Upper lobe of right lung (tissue), 1 donor: ENCODE measurements at regions not wholly inside any gene's neighbourhood (a gene's known extent, or its start where the extent isn't known, plus 50 kb on each side); places are given as distances from the start of the nearest gene placed in this dataset.

Experiments
- ATAC-seq: fragments of 200-7000 bp; cut with Tn5 transposase; one replicate; pipeline ENCODE4 v1.9.1; 2020; ENCODE audit warnings: mild to moderate bottlenecking, moderate library complexity
- DNase-seq: peaks from one replicate; pipeline ENCODE4 v3.0.0-alpha.2; 2020
- H3K27ac ChIP-seq: fragments of 200-600 bp; one replicate; pipeline ENCODE4 v1.8.0; 2022
- H3K27me3 ChIP-seq: fragments of 200-600 bp; one replicate; pipeline ENCODE4 v1.8.0; 2022; ENCODE audit warnings: mild to moderate bottlenecking
- H3K36me3 ChIP-seq: fragments of 200-600 bp; one replicate; pipeline ENCODE4 v1.8.0; 2022
- H3K4me1 ChIP-seq: fragments of 200-600 bp; one replicate; pipeline ENCODE4 v1.8.0; 2022
- H3K4me3 ChIP-seq: fragments of 200-600 bp; one replicate; pipeline ENCODE4 v1.8.0; 2022; ENCODE audit warnings: mild to moderate bottlenecking
- H3K9me3 ChIP-seq: fragments of 200-600 bp; one replicate; pipeline ENCODE4 v1.8.0; 2022
- intact Hi-C: fragments of 100-400 bp; cut with DNase I; formaldehyde crosslinking; loops from one replicate; pipeline ENCODE4 v1.11.0; 2022
- TF ChIP-seq, protein P1 (sequence below): fragments of 200-600 bp; IDR thresholded peaks from one replicate; pipeline ENCODE4 v1.8.0; 2022; ENCODE audit warnings: antibody characterized with exemption
- donor health status: DM: no; HTN: yes; CAD: no; lungs with severe emphysema.

GRCh38 chr9:26677965-26678706 lies 214.5 kb downstream of the CAAP1 start:
- Histone ChIP-seq H3K4me3 (no peak overlapping the region), H3K27ac (no peak overlapping the region), H3K4me1 (no peaks in the 10 kb centered on the region), H3K36me3 (no peaks in the 10 kb centered on the region), H3K27me3 (no peaks in the 10 kb centered on the region), H3K9me3 (no peaks in the 10 kb centered on the region)
- DNase-seq (no peak), ATAC-seq (no peak)
- intact Hi-C loops, result no loop called here
- TF ChIP-seq, protein P1, sequence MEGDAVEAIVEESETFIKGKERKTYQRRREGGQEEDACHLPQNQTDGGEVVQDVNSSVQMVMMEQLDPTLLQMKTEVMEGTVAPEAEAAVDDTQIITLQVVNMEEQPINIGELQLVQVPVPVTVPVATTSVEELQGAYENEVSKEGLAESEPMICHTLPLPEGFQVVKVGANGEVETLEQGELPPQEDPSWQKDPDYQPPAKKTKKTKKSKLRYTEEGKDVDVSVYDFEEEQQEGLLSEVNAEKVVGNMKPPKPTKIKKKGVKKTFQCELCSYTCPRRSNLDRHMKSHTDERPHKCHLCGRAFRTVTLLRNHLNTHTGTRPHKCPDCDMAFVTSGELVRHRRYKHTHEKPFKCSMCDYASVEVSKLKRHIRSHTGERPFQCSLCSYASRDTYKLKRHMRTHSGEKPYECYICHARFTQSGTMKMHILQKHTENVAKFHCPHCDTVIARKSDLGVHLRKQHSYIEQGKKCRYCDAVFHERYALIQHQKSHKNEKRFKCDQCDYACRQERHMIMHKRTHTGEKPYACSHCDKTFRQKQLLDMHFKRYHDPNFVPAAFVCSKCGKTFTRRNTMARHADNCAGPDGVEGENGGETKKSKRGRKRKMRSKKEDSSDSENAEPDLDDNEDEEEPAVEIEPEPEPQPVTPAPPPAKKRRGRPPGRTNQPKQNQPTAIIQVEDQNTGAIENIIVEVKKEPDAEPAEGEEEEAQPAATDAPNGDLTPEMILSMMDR, result no peak

DNA sequence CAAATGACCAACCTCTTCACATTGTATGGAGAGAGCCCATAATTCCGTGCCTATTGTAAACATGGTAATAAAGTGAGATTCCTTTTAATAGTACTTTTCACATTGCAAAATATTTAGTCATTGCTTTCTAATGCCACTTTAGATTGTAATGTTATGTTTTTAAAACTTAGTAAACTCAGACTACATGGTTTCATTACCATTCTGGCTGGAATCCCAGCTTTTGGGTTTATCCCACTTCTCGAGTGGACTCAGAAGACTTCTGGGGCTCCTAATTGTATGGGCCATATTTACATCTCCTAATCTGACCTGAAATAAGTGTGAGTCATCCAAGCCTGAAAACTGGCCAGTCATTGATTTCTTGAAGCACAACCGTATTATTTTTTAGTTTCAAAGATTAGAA lies 217.6 kb downstream of the CAAP1 start:
- ATAC-seq, result no peak
- intact Hi-C loops, result no loop called here
- no peak overlapping the region for H3K27ac ChIP-seq
- DNase-seq, result no peak
- H3K36me3 ChIP-seq, result no peaks in the 10 kb centered on the region
- H3K27me3 ChIP-seq, result no peaks in the 10 kb centered on the region
- H3K4me1 ChIP-seq, result no peaks in the 10 kb centered on the region
- no peak overlapping the region for H3K4me3 ChIP-seq
- TF ChIP-seq, protein P1, result no peak
- no peaks in the 10 kb centered on the region for H3K9me3 ChIP-seq

- Histone ChIP-seq H3K36me3 (no peaks in the 10 kb centered on the region), H3K4me1 (no peaks in the 10 kb centered on the region), H3K27ac (no peak overlapping the region), H3K9me3 (no peaks in the 10 kb centered on the region), H3K27me3 (no peaks in the 10 kb centered on the region), H3K4me3 (no peak overlapping the region)
- TF ChIP-seq, protein P1, result no peak
- DNase-seq (no peak), ATAC-seq (no peak)
- intact Hi-C loops, result no loop called here
Observed at GRCh38 chr9:26673261-26673660, 219.3 kb downstream of the CAAP1 start.

- no peak for DNase-seq
Observed at GRCh38 chr9:26669701-26670670, 222.6 kb downstream of the CAAP1 start.

GRCh38 chr9:26667882-26668281 lies 224.7 kb downstream of the CAAP1 start:
- no peak for DNase-seq
- Histone ChIP-seq H3K4me1 (no peaks in the 10 kb centered on the region), H3K27me3 (no peaks in the 10 kb centered on the region), H3K9me3 (no peaks in the 10 kb centered on the region), H3K27ac (no peak overlapping the region), H3K36me3 (no peaks in the 10 kb centered on the region), H3K4me3 (no peak overlapping the region)
- intact Hi-C loops, result no loop called here
- TF ChIP-seq, protein P1, result no peak
- ATAC-seq, result no peak

More at GRCh38 chr9:26669701-26670670, 222.6 kb downstream of the CAAP1 start:
- Histone ChIP-seq H3K4me3 (no peak overlapping the region), H3K27ac (no peak overlapping the region), H3K36me3 (no peaks in the 10 kb centered on the region), H3K9me3 (no peaks in the 10 kb centered on the region), H3K4me1 (no peaks in the 10 kb centered on the region), H3K27me3 (no peaks in the 10 kb centered on the region)
- intact Hi-C loops, result no loop called here
- no peak for ATAC-seq
- TF ChIP-seq, protein P1, result no peak
